Large intestine (tissue), 3 donors: ENCODE measurements at regions not wholly inside any gene's neighbourhood (a gene's known extent, or its start where the extent isn't known, plus 50 kb on each side); places are given as distances from the start of the nearest gene placed in this dataset.

ENCODE experiments used
- DNase-seq, 2 donors: peaks; one replicate each; pipeline versions ENCODE4 v3.0.0 to v3.0.0-alpha.2; 2013
- H3K27ac ChIP-seq: one replicate; pipeline ENCODE4 v1.5.1; 2013; ENCODE audit warnings: low read length
- H3K27me3 ChIP-seq: 2 replicates; pipeline ENCODE4 v1.6.1; 2013; ENCODE audit warnings: low read length; ENCODE audit not compliant: control insufficient read depth, insufficient read depth
- H3K36me3 ChIP-seq: 2 replicates; pipeline ENCODE4 v1.6.1; 2013; ENCODE audit warnings: low read length; ENCODE audit not compliant: control insufficient read depth, insufficient read depth
- H3K4me1 ChIP-seq: one replicate; pipeline ENCODE4 v1.6.1; 2013; ENCODE audit warnings: low read length; ENCODE audit not compliant: control insufficient read depth, insufficient read depth
- H3K4me3 ChIP-seq: one replicate; pipeline ENCODE4 v1.5.1; 2013; ENCODE audit warnings: low read length
- H3K9me3 ChIP-seq: one replicate; pipeline ENCODE4 v1.6.1; 2013; ENCODE audit warnings: mild to moderate bottlenecking, low read depth, low read length, moderate library complexity; ENCODE audit not compliant: control insufficient read depth
- WGBS: methylation state at CpG from one replicate; pipeline ENCODE4 v1.1.5; 2013; ENCODE audit warnings: low lambda C conversion rate; ENCODE audit not compliant: insufficient coverage; 5-methylcytosine and 5-hydroxymethylcytosine counted together

DNA sequence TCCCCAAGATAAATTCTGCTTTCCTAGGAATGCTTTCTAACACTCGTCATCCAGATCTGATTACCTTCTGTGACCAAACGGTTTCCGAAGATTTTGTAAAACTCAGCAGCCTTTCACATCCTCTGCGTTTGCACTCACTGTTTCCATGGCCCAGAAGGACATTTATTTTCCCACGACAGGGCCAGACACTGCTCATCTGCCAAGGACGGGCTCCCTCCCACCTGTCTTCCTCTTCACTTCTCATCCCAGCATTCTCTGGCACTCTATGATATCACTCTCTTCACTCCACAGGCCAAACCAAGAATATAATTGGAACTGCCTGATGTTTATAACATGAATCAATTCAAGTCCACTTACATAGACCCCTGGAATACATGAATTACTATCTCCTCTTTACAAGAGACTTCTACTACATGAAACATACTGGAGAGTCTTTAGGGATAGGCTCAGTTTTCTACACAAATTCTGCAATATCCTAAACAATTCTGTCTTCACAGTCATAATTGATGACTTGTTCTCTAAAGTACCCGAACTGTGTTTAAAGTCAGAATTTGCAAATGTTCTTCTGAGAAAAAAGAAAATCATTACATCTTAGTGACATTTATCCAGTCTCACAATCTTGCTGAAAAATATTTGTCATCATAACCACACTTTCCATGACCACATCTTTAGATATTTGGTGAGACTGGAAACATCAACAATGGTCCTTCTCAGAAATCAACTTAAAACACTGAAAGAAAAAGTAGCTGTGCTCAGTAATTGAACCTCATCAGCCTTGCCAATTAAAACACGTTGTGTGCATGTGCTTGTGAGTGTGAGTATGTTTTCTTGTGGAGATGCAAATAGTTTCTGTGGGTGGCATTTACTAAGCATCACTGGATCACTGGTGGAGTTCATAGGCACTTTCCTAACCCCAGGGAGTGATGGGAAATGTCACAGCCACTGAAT lies 79.5 kb upstream of the PRSS58 start:
- DNase-seq: no peak
- H3K9me3 ChIP-seq: no peaks in the 10 kb centered on the region
- H3K27me3 ChIP-seq: peaks cover 3% of the 10 kb centered on the region
- no peak overlapping the region for H3K4me3 ChIP-seq
- H3K36me3 ChIP-seq: no peaks in the 10 kb centered on the region
- WGBS: 100% methylated on average over 1 of the region's 8 CpGs
- H3K4me1 ChIP-seq: no peaks in the 10 kb centered on the region
- no peak overlapping the region for H3K27ac ChIP-seq

DNA sequence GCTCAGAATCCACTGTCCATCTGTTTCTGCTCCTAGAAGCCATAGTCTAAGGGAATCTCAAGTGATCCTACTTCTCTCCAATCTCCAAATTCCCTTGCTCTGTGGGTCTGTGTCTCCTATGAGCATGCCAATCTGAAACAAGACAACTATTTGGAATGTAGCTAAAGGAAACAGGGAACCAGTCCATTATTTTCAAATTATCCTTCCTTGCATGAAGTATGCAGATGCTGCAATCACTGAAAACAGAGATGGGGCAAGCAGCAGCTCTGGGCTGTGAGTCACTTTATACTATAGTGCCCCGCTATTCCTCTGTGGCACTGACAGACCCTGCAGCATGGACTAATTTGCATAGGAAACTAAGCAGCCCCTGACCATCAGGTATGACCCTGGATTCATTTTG lies 76.9 kb upstream of the PRSS58 start:
- Histone ChIP-seq H3K36me3 (no peaks in the 10 kb centered on the region), H3K27ac (no peak overlapping the region), H3K9me3 (no peaks in the 10 kb centered on the region), H3K27me3 (peaks cover 5% of the 10 kb centered on the region), H3K4me3 (no peak overlapping the region), H3K4me1 (no peaks in the 10 kb centered on the region)
- WGBS: no CpG with 5 or more reads among the region's 1 CpG
- no peak for DNase-seq

DNA sequence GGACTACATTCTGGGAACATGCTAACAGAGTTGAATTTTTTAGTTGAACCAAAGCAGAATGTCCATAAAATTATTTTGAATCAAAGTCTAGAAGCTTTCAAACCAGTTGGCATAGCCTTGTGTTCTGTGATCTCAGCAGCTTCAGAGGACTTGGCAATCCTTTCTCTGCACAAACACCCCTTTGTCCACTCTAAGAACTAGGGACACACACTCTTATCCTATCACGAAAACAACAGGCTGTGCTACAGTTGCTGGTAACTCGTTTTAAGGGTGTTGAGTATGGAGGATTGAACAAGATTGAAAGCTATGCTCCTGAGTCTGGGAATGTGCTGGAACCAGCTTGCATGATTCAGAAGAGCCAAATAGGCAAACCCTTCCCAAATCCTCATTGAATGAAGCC lies 76.4 kb upstream of the PRSS58 start:
- no peak overlapping the region for H3K4me3 ChIP-seq
- WGBS: no CpG with 5 or more reads among the region's 2 CpGs
- H3K36me3 ChIP-seq: no peaks in the 10 kb centered on the region
- H3K4me1 ChIP-seq: no peaks in the 10 kb centered on the region
- H3K9me3 ChIP-seq: no peaks in the 10 kb centered on the region
- peaks cover 5% of the 10 kb centered on the region for H3K27me3 ChIP-seq
- no peak overlapping the region for H3K27ac ChIP-seq
- DNase-seq: no peak

DNA sequence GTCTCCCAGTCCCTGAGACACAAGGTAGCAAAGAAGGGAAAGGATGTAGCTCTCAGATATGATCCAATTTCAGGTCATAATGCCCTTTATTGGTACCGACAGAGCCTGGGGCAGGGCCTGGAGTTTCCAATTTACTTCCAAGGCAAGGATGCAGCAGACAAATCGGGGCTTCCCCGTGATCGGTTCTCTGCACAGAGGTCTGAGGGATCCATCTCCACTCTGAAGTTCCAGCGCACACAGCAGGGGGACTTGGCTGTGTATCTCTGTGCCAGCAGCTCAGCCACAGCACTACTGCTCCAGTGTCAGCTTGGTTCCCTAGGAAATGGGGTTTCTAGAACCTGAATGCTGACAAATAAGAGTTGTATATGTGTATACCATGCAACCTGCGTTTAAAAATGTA lies 74.6 kb upstream of the PRSS58 start:
- no peaks in the 10 kb centered on the region for H3K9me3 ChIP-seq
- no peaks in the 10 kb centered on the region for H3K36me3 ChIP-seq
- DNase-seq: no peak
- H3K27me3 ChIP-seq: peaks cover 5% of the 10 kb centered on the region
- no CpG with 5 or more reads among the region's 6 CpGs for whole genome bisulfite sequencing
- H3K27ac ChIP-seq: no peak overlapping the region
- peaks cover 2% of the 10 kb centered on the region for H3K4me1 ChIP-seq
- no peak overlapping the region for H3K4me3 ChIP-seq

DNA sequence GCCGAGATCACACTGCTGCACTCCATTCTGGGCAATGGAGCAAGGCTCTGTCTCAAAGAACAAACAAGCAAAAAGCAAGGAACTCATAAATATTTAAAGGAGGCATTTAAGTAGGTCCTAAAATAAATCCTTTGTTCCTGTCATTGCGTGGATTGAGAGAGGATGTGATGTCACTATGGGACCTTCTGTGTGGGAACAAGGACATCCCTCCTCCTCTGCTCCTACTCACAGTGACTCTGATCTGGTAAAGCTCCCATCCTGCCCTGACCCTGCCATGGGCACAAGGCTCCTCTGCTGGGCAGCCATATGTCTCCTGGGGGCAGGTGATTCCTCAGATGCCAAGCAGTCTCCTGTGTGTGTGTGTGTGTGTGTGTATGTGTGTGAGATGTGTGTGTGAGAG lies 74.1 kb upstream of the PRSS58 start:
- Histone ChIP-seq H3K4me1 (peaks cover 2% of the 10 kb centered on the region), H3K9me3 (no peaks in the 10 kb centered on the region), H3K36me3 (no peaks in the 10 kb centered on the region), H3K27me3 (peaks cover 5% of the 10 kb centered on the region), H3K4me3 (no peak overlapping the region), H3K27ac (no peak overlapping the region)
- 67% methylated on average over 1 of the region's 2 CpGs for WGBS
- no peak for DNase-seq

DNA sequence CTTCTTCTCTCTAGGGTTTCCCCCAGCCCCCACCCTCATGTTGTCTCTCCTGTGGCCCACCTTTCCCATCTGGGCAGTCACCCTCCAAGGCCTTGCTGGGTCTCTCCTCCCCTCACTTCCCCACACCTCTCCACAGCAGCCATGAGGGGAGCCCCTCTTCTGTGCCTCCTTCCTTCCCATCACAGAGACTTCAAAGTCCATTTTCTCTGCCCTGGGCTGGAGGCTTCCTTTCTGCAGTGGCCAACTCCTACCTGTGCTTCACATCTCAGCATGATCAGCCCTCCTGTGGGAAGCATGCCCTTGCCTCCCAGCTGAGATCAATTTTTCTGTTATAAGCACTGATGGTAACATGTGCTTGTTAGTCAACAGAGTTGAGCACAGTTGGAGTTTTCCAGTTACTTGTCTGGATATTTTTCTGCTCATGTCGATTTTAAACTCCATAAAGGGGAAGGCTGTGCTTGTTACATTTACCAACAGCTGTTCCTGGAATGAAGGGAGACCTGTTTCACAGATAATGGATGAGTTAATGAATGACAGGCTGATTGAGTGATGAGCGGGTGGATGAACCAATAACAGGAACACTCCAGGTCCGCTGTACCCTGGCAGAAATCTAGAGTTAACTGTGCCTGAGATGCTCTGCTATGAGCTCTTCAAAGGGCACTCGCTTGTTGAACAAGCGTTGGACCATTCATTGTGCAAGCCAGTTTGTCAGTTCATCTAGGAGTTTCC lies 71.4 kb upstream of the PRSS58 start:
- H3K27ac ChIP-seq: no peak overlapping the region
- DNase-seq: peak; percentile 30 to 44
- WGBS: no CpG with 5 or more reads among the region's 5 CpGs
- H3K9me3 ChIP-seq: no peaks in the 10 kb centered on the region
- no peak overlapping the region for H3K4me3 ChIP-seq
- peaks cover 5% of the 10 kb centered on the region for H3K27me3 ChIP-seq
- H3K4me1 ChIP-seq: peaks cover 2% of the 10 kb centered on the region
- no peaks in the 10 kb centered on the region for H3K36me3 ChIP-seq

DNA sequence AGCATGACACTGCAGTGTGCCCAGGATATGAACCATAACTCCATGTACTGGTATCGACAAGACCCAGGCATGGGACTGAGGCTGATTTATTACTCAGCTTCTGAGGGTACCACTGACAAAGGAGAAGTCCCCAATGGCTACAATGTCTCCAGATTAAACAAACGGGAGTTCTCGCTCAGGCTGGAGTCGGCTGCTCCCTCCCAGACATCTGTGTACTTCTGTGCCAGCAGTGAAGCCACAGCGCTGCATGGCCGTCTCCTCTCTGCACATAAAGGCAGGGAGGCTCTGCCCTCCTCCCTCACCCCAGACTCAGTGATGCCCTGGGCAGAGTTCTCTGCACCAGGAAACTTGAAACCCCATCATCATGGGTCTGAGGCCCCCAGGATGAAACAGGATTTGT lies 70.7 kb upstream of the PRSS58 start:
- peaks cover 5% of the 10 kb centered on the region for H3K27me3 ChIP-seq
- no peak overlapping the region for H3K27ac ChIP-seq
- peaks cover 2% of the 10 kb centered on the region for H3K4me1 ChIP-seq
- no CpG with 5 or more reads among the region's 6 CpGs for WGBS
- H3K36me3 ChIP-seq: no peaks in the 10 kb centered on the region
- H3K9me3 ChIP-seq: no peaks in the 10 kb centered on the region
- DNase-seq: no peak
- no peak overlapping the region for H3K4me3 ChIP-seq

DNA sequence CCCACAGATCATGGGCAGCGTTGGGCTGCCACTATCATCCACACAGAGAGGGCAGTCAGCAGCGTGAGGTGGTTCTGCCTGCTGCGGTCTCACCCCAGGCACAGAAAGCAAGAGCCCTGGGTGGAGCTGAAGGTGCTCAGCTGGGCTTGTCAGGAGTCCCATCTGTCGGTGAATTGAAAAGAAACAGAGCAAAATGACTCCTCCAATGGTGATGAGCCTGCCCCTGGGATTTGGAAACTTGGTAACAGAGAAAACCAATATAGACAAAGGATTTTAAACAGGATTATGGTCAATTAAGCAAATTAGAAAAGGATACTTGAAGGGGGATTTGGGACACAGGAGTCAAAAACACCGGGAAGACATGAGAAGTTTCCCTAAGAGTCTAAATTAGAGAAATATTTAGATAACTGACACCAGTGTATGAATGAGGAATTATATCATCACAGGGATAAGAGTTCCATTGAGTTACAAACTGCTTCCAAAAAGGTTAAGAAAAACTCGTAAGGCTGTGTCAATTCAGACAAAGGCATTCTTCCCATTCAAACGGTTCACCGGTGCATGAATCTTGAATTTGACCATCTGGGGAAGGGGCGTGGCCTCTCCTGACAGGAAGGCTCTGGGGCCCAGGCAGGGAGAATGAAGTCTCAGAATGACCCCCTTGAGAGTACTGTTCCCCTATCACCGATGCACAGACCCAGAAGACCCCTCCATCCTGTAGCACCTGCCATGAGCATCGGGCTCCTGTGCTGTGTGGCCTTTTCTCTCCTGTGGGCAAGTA lies 70.0 kb upstream of the PRSS58 start:
- H3K4me1 ChIP-seq: peaks cover 2% of the 10 kb centered on the region
- H3K4me3 ChIP-seq: no peak overlapping the region
- peaks cover 5% of the 10 kb centered on the region for H3K27me3 ChIP-seq
- WGBS: no CpG with 5 or more reads among the region's 11 CpGs
- H3K9me3 ChIP-seq: no peaks in the 10 kb centered on the region
- DNase-seq: no peak
- H3K36me3 ChIP-seq: no peaks in the 10 kb centered on the region
- H3K27ac ChIP-seq: no peak overlapping the region

DNA sequence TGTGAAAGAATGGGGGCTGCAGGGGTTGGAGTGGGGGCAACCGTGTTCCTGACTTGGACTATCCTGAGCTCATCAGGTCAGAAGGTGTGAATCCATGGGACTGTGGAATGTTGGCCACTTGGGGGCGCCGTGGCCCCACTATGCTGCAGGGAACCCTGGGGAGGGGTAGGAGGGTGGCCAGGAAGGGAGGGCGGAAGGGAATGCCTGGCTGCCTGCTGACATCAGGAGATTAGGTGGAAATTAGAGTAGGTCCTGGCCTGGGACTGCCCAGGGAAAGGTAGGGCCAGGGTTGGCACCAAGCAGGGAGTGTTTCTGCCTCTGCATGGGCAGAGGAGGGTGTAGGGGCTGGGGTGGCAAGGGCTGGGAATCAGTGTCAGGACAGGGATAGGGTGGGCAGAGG lies 65.8 kb upstream of the PRSS58 start:
- no peak overlapping the region for H3K4me3 ChIP-seq
- no peak for DNase-seq
- no peak overlapping the region for H3K27ac ChIP-seq
- H3K27me3 ChIP-seq: no peaks in the 10 kb centered on the region
- no peaks in the 10 kb centered on the region for H3K36me3 ChIP-seq
- no peaks in the 10 kb centered on the region for H3K9me3 ChIP-seq
- no peaks in the 10 kb centered on the region for H3K4me1 ChIP-seq
- WGBS: no CpG with 5 or more reads among the region's 4 CpGs

DNA sequence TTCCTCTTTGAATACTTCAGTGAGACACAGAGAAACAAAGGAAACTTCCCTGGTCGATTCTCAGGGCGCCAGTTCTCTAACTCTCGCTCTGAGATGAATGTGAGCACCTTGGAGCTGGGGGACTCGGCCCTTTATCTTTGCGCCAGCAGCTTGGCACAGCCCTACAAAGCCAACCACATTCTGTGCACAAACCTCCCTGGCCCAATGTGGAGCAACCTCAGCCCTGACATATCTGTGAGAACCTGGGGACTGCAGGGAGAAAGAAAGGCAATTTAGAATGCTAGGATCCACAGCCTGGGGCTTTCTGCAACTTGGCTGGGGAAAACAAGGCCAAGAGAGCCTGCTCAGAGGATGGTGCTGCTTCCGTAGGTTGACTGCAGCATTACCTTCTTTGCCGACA lies 63.5 kb upstream of the PRSS58 start:
- H3K36me3 ChIP-seq: no peaks in the 10 kb centered on the region
- no peak for DNase-seq
- no peaks in the 10 kb centered on the region for H3K9me3 ChIP-seq
- H3K4me1 ChIP-seq: no peaks in the 10 kb centered on the region
- H3K27me3 ChIP-seq: peaks cover 1% of the 10 kb centered on the region
- no CpG with 5 or more reads among the region's 7 CpGs for WGBS
- H3K4me3 ChIP-seq: no peak overlapping the region
- H3K27ac ChIP-seq: no peak overlapping the region
